Upper lobe of left lung (tissue), 4 donors: ENCODE measurements at regions not wholly inside any gene's neighbourhood (a gene's known extent, or its start where the extent isn't known, plus 50 kb on each side); places are given as distances from the start of the nearest gene placed in this dataset.

ENCODE experiments used
- EP300 ChIP-seq, 4 donors: sonication (generic); formaldehyde crosslinking; IDR thresholded peaks; one replicate each; pipeline ENCODE4 v1.5.1; 2017; ENCODE audit warnings: antibody characterized with exemption in 4 of 4, control low read depth in 2 of 4
- POLR2A ChIP-seq, 4 donors: fragments of 450-650 bp; IDR thresholded peaks; one replicate each; pipeline ENCODE4 v1.5.1; 2016 to 2017; ENCODE audit warnings: antibody characterized with exemption in 4 of 4, mild to moderate bottlenecking in 2 of 4
- POLR2AphosphoS5 ChIP-seq, 2 donors: sonication (generic); formaldehyde crosslinking; IDR thresholded peaks; one replicate each; pipeline ENCODE4 v1.5.1; 2017; ENCODE audit warnings: antibody characterized with exemption in 2 of 2
- TF ChIP-seq, protein P1 (sequence below), 6 experiments: fragments of 450-650 bp in 4 of 6; fragments of 200-600 bp in 2 of 6; sonication (generic) in 2 of 6; IDR thresholded peaks; one replicate each; pipeline ENCODE4 v1.5.1; 2016 to 2019; ENCODE audit warnings: antibody characterized with exemption in 6 of 6

DNA sequence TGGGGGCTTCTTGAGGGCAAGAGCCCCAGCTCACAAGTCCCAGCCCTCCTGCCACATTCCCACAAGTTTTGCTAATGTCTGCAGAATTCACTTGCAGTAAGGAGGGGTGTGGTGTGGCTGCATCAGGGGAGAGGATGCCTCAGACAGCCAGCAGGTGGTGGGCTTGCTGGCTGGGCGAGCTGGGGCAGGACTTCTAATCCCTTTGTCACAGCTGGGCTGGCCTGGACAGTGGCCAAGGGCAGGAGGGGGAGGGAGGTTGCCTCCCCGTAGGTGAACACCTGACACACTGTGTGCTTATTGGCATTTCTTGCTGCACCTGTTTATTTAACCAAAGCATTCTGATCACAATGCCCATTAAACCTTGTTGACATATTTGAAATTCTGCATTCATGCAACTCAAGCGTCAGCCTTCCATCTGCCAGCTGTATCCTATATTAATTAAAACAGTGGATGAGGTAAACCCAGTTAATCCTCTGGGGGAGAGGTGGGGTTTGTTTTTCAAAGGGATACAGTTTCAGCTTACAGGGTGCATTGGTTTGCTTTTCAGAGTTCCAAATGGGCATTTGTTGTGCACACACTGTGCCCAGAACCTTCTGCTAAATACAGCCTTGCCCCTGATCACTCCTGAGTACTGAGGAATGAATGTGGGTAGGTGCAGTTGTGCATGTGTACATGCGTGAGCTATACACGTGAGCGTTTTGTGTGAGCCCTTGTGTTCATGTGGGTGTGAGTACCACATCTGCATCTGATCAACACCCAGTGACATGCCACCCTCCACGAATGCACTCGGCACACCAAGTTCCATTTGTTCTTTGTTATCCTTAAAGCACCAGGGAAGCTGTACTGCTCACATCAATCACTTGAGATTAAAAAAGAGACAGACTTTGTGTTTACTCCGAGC, 268.7 kb downstream of the XXYLT1 start:
- TF ChIP-seq, protein P1, sequence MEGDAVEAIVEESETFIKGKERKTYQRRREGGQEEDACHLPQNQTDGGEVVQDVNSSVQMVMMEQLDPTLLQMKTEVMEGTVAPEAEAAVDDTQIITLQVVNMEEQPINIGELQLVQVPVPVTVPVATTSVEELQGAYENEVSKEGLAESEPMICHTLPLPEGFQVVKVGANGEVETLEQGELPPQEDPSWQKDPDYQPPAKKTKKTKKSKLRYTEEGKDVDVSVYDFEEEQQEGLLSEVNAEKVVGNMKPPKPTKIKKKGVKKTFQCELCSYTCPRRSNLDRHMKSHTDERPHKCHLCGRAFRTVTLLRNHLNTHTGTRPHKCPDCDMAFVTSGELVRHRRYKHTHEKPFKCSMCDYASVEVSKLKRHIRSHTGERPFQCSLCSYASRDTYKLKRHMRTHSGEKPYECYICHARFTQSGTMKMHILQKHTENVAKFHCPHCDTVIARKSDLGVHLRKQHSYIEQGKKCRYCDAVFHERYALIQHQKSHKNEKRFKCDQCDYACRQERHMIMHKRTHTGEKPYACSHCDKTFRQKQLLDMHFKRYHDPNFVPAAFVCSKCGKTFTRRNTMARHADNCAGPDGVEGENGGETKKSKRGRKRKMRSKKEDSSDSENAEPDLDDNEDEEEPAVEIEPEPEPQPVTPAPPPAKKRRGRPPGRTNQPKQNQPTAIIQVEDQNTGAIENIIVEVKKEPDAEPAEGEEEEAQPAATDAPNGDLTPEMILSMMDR (IDR thresholded peaks at IDR 0.05), result peak in 5 of 6 experiments; percentile 38 to 64 (median 61)
- TF ChIP-seq EP300 (IDR thresholded peaks at IDR 0.05), result no peak
- no peak for TF ChIP-seq POLR2A (IDR thresholded peaks at IDR 0.05)
- TF ChIP-seq POLR2AphosphoS5 (IDR thresholded peaks at IDR 0.05), result peak in 1 of 2 donors; percentile 15
